H9 (cell line): ENCODE measurements at regions not wholly inside any gene's neighbourhood (a gene's known extent, or its start where the extent isn't known, plus 50 kb on each side); places are given as distances from the start of the nearest gene placed in this dataset.
"Not testable (repeated sequence)": the region's sequence is repeated elsewhere in the genome, so short reads cannot be mapped to it uniquely, and the experiment has no call there.

Experiments used
- DNase-seq: peaks from one replicate; pipeline ENCODE4 v3.0.0-alpha.2; 2017
- H2AFZ ChIP-seq: one replicate; pipeline ENCODE4 v1.6.1; 2013; ENCODE audit warnings: mild to moderate bottlenecking, low read length, control low read depth, moderate library complexity
- H2AK5ac ChIP-seq: 2 replicates; pipeline ENCODE4 v1.6.1; 2013; ENCODE audit warnings: low read length, control low read depth, mixed read lengths; ENCODE audit not compliant: insufficient read length
- H2BK120ac ChIP-seq: one replicate; pipeline ENCODE4 v1.6.1; 2013; ENCODE audit warnings: low read depth, mild to moderate bottlenecking, low read length, control low read depth, inconsistent platforms; ENCODE audit not compliant: poor library complexity, severe bottlenecking
- H2BK12ac ChIP-seq: 2 replicates; pipeline ENCODE4 v1.6.1; 2013; ENCODE audit warnings: low read length, control low read depth, mixed read lengths, low read depth; ENCODE audit not compliant: insufficient read length
- H2BK15ac ChIP-seq: 2 replicates; pipeline ENCODE4 v1.6.1; 2013; ENCODE audit warnings: low read depth, low read length, control low read depth
- H2BK20ac ChIP-seq: one replicate; pipeline ENCODE4 v1.6.1; 2013; ENCODE audit warnings: low read depth, mild to moderate bottlenecking, low read length, control low read depth, inconsistent platforms; ENCODE audit not compliant: poor library complexity, severe bottlenecking
- H2BK5ac ChIP-seq: 2 replicates; pipeline ENCODE4 v1.6.1; 2013; ENCODE audit warnings: low read length, control low read depth, mixed read lengths; ENCODE audit not compliant: insufficient read length
- H3K14ac ChIP-seq: 2 replicates; pipeline ENCODE4 v1.6.1; 2013; ENCODE audit warnings: low read length, control low read depth; ENCODE audit not compliant: insufficient read depth
- H3K18ac ChIP-seq: 2 replicates; pipeline ENCODE4 v1.6.1; 2013; ENCODE audit warnings: low read depth, mild to moderate bottlenecking, mixed read lengths, low read length, control low read depth; ENCODE audit not compliant: insufficient read length
- H3K23ac ChIP-seq: 2 replicates; pipeline ENCODE4 v1.6.1; 2013; ENCODE audit warnings: low read length, control low read depth, mixed read lengths, low read depth; ENCODE audit not compliant: insufficient read length
- H3K23me2 ChIP-seq: 2 replicates; pipeline ENCODE4 v1.6.1; 2013; ENCODE audit warnings: low read depth, mild to moderate bottlenecking, mixed read lengths, low read length, control low read depth; ENCODE audit not compliant: insufficient read length, poor library complexity, severe bottlenecking
- H3K27ac ChIP-seq: 2 replicates; pipeline ENCODE4 v1.5.1; 2013; ENCODE audit warnings: low read length, control low read depth, mixed read lengths, low read depth; ENCODE audit not compliant: insufficient read length
- H3K27me3 ChIP-seq: 2 replicates; pipeline ENCODE4 v1.6.1; 2013; ENCODE audit warnings: low read length, control low read depth, inconsistent platforms; ENCODE audit not compliant: insufficient read depth
- H3K4ac ChIP-seq: 2 replicates; pipeline ENCODE4 v1.6.1; 2013; ENCODE audit warnings: low read depth, mild to moderate bottlenecking, control low read depth, inconsistent platforms, low read length, moderate library complexity
- H3K4me1 ChIP-seq: 2 replicates; pipeline ENCODE4 v1.6.1; 2013; ENCODE audit warnings: low read length, control low read depth, inconsistent platforms; ENCODE audit not compliant: insufficient read depth
- H3K4me2 ChIP-seq: 2 replicates; pipeline ENCODE4 v1.6.1; 2013; ENCODE audit warnings: low read length, control low read depth, mixed read lengths; ENCODE audit not compliant: insufficient read length, insufficient read depth
- H3K56ac ChIP-seq: 2 replicates; pipeline ENCODE4 v1.6.1; 2013; ENCODE audit warnings: low read depth, mild to moderate bottlenecking, mixed read lengths, low read length, control low read depth; ENCODE audit not compliant: insufficient read length
- H3K79me1 ChIP-seq: 2 replicates; pipeline ENCODE4 v1.6.1; 2013; ENCODE audit warnings: low read depth, mild to moderate bottlenecking, moderate library complexity, low read length, control low read depth, inconsistent platforms; ENCODE audit not compliant: insufficient read depth, poor library complexity, severe bottlenecking
- H3K79me2 ChIP-seq: 2 replicates; pipeline ENCODE4 v1.6.1; 2013; ENCODE audit warnings: low read length, control low read depth, inconsistent platforms; ENCODE audit not compliant: insufficient read depth
- H3K9ac ChIP-seq: 2 replicates; pipeline ENCODE4 v1.6.1; 2013; ENCODE audit warnings: low read length, control low read depth, mixed read lengths; ENCODE audit not compliant: insufficient read length; ENCODE audit errors: extremely low read depth
- H3K9me3 ChIP-seq: one replicate; pipeline ENCODE4 v1.6.1; 2013; ENCODE audit warnings: low read depth, low read length, inconsistent platforms; ENCODE audit not compliant: control insufficient read depth
- H3T11ph ChIP-seq: one replicate; pipeline ENCODE4 v1.6.1; 2013; ENCODE audit warnings: mild to moderate bottlenecking, low read length, control low read depth, inconsistent platforms
- H4K20me1 ChIP-seq: one replicate; pipeline ENCODE4 v1.6.1; 2013; ENCODE audit not compliant: control insufficient read depth, insufficient read length, insufficient read depth
- H4K5ac ChIP-seq: 2 replicates; pipeline ENCODE4 v1.6.1; 2013; ENCODE audit warnings: low read depth, mild to moderate bottlenecking, mixed read lengths, low read length, control low read depth; ENCODE audit not compliant: insufficient read length
- H4K8ac ChIP-seq: replicated peaks from 2 replicates; pipeline ENCODE4 v1.6.1; 2013; ENCODE audit warnings: low read length, control low read depth, mixed read lengths, low read depth; ENCODE audit not compliant: insufficient read length
- H4K91ac ChIP-seq: 2 replicates; pipeline ENCODE4 v1.6.1; 2013; ENCODE audit warnings: low read depth, mild to moderate bottlenecking, moderate library complexity, mixed read lengths, low read length, control low read depth; ENCODE audit not compliant: insufficient read length
- H3K27ac Mint-ChIP-seq, 3 experiments: 2 replicates in 2 of 3; 3 replicates in 1 of 3; pipeline ENCODE4 v1.8.0; 2020 to 2021; ENCODE audit warnings: mixed read lengths in 3 of 3, mild to moderate bottlenecking in 1 of 3, moderate library complexity in 1 of 3
- H3K27me3 Mint-ChIP-seq: 2 replicates; pipeline ENCODE4 v1.8.0; 2021; ENCODE audit warnings: low read depth, mild to moderate bottlenecking, moderate library complexity, mixed read lengths
- H3K36me3 Mint-ChIP-seq, 3 experiments: 2 replicates in 2 of 3; 3 replicates in 1 of 3; pipeline ENCODE4 v1.8.0; 2020 to 2021; ENCODE audit warnings: low read depth in 3 of 3, mixed read lengths in 3 of 3; ENCODE audit not compliant: insufficient read depth in 1 of 3
- H3K4me1 Mint-ChIP-seq, 2 experiments: 2 replicates each; pipeline ENCODE4 v1.8.0; 2020; ENCODE audit warnings: mixed read lengths in 2 of 2
- H3K4me3 Mint-ChIP-seq, 2 experiments: 2 replicates in 1 of 2; 3 replicates in 1 of 2; pipeline ENCODE4 v1.8.0; 2020 to 2021; ENCODE audit warnings: mild to moderate bottlenecking in 2 of 2, mixed read lengths in 2 of 2, moderate library complexity in 1 of 2
- H3K9me3 Mint-ChIP-seq, 2 experiments: 2 replicates in 1 of 2; 3 replicates in 1 of 2; pipeline ENCODE4 v1.8.0; 2020; ENCODE audit warnings: mild to moderate bottlenecking in 2 of 2, mixed read lengths in 2 of 2, moderate library complexity in 1 of 2
- CTCF ChIP-seq: fragments of 200-600 bp; sonication (generic); conservative IDR thresholded peaks from 3 replicates; pipeline ENCODE4 v1.8.0; 2021; ENCODE audit warnings: antibody characterized with exemption, mild to moderate bottlenecking
- WGBS: extraction: QIAGEN DNeasy Blood & Tissue Kit; methylation state at CpG from one replicate; pipeline ENCODE4 v1.1.7; 2013; ENCODE audit warnings: missing lambda C conversion rate, low lambda C conversion rate, mixed read lengths; ENCODE audit not compliant: insufficient read length; ENCODE audit errors: extremely low coverage; 5-methylcytosine and 5-hydroxymethylcytosine counted together

- Histone ChIP-seq H3K4me1 (0 out of 2 replicates have a peak, but pooled peaks cover 2% of the 10 kb centered on the region), H4K5ac (no peak overlapping the region), H3K27me3 (no peaks in the 10 kb centered on the region), H3K4me2 (no peak overlapping the region), H3K56ac (no peak overlapping the region), H4K8ac (no peak overlapping the region), H2AK5ac (no peak overlapping the region), H2BK12ac (no peak overlapping the region), H3T11ph (no peak overlapping the region), H3K79me2 (no peaks in the 10 kb centered on the region), H2AFZ (no peak overlapping the region), H4K20me1 (no peaks in the 10 kb centered on the region), H3K27ac (no peak overlapping the region), H2BK120ac (no peak overlapping the region), H3K79me1 (no peaks in the 10 kb centered on the region), H3K23ac (no peak overlapping the region), H2BK20ac (no peak overlapping the region), H2BK5ac (no peak overlapping the region), H3K9me3 (no peaks in the 10 kb centered on the region), H3K18ac (no peak overlapping the region), H4K91ac (no peak overlapping the region), H3K9ac (no peak overlapping the region), H2BK15ac (no peak overlapping the region), H3K23me2 (no peaks in the 10 kb centered on the region), H3K14ac (no peak overlapping the region), H3K4ac (no peak overlapping the region)
- peak; percentile 24 for DNase-seq
- WGBS = no CpG with 5 or more reads among the region's 10 CpGs
- Mint-ChIP-seq H3K27me3 (peaks cover 22% of the 10 kb centered on the region), H3K9me3 (peaks cover 4% of the 10 kb centered on the region in 2 experiments; a peak in 4 of 5 replicates), H3K4me3 (no peak overlapping the region), H3K27ac (no peak overlapping the region), H3K4me1 (peaks cover 10 to 14% of the 10 kb centered on the region in 2 experiments; a peak in 3 of 4 replicates), H3K36me3 (peaks cover 0 to 4% (median 1%) of the 10 kb centered on the region in 3 experiments; a peak in 3 of 7 replicates)
- TF ChIP-seq CTCF = no peak
Measured at GRCh38 chr5:172533058-172533398, 78.7 kb upstream of the SH3PXD2B start.

GRCh38 chr5:172532439-172532838 lies 78.1 kb upstream of the SH3PXD2B start:
- H2BK120ac ChIP-seq, H3K23ac ChIP-seq, DNase-seq, H2BK5ac ChIP-seq, H4K5ac ChIP-seq, H4K20me1 ChIP-seq, H3K79me1 ChIP-seq, H2BK15ac ChIP-seq, H3K14ac ChIP-seq, H3K9ac ChIP-seq, H3K23me2 ChIP-seq, H2AK5ac ChIP-seq, H3K27ac Mint-ChIP-seq, H3K4me3 Mint-ChIP-seq, H2BK12ac ChIP-seq, H3T11ph ChIP-seq, H2AFZ ChIP-seq, H4K8ac ChIP-seq, H3K79me2 ChIP-seq, H3K27me3 ChIP-seq, H3K9me3 ChIP-seq, H3K56ac ChIP-seq, H3K4ac ChIP-seq, H2BK20ac ChIP-seq, H3K9me3 Mint-ChIP-seq, H3K18ac ChIP-seq, H4K91ac ChIP-seq, H3K4me2 ChIP-seq, H3K4me1 ChIP-seq, H3K27ac ChIP-seq, H3K36me3 Mint-ChIP-seq: not testable (repeated sequence)
- peaks cover 26% of the 10 kb centered on the region for H3K27me3 Mint-ChIP-seq
- WGBS = no CpG with 5 or more reads among the region's 8 CpGs
- H3K4me1 Mint-ChIP-seq = peaks cover 10 to 14% of the 10 kb centered on the region in 2 experiments; a peak in 3 of 4 replicates
